Common myeloid progenitor, CD34-positive (primary cell): ENCODE measurements at regions not wholly inside any gene's neighbourhood (a gene's known extent, or its start where the extent isn't known, plus 50 kb on each side); places are given as distances from the start of the nearest gene placed in this dataset.

ENCODE experiments used
- CTCF ChIA-PET: fragments of 350-600 bp; sonication (Branson Sonifier 250); formaldehyde crosslinking; loops from one replicate; lab custom pipeline; 2021; ENCODE audit warnings: antibody characterized with exemption; lab: Charles Lee
- POLR2A ChIA-PET: fragments of 350-600 bp; sonication (Branson Sonifier 250); formaldehyde crosslinking; loops from one replicate; lab custom pipeline; 2021; ENCODE audit warnings: antibody characterized with exemption; lab: Charles Lee
- DNase-seq, 3 donors: peaks; one replicate each; pipeline versions ENCODE4 v3.0.0 to v3.0.0-alpha.2; 2013
- H3K27ac ChIP-seq, 2 experiments: 1 replicate in 1 of 2; 2 replicates in 1 of 2; pipeline ENCODE4 v1.7.0; 2013; ENCODE audit warnings: inconsistent platforms in 2 of 2, low read length in 2 of 2, mild to moderate bottlenecking in 2 of 2, low read depth in 1 of 2, moderate library complexity in 1 of 2; ENCODE audit not compliant: severe bottlenecking in 2 of 2, insufficient read depth in 1 of 2, poor library complexity in 1 of 2
- H3K27me3 ChIP-seq, 5 experiments: replicated peaks in 2 of 5; 1 replicate in 3 of 5; 2 replicates in 2 of 5; pipeline versions ENCODE4 v1.6.1 to v1.7.0; 2013; ENCODE audit warnings: low read length in 4 of 5, mild to moderate bottlenecking in 2 of 5, moderate library complexity in 2 of 5, inconsistent platforms in 1 of 5; ENCODE audit not compliant: insufficient read depth in 5 of 5, control insufficient read depth in 4 of 5
- H3K36me3 ChIP-seq, 4 experiments: 1 replicate in 2 of 4; 2 replicates in 2 of 4; pipeline versions ENCODE4 v1.6.1 to v1.7.0; 2013; ENCODE audit warnings: low read length in 3 of 4, control low read depth in 1 of 4, mild to moderate bottlenecking in 1 of 4; ENCODE audit not compliant: control insufficient read depth in 4 of 4, insufficient read depth in 4 of 4
- H3K4me1 ChIP-seq, 4 experiments: 1 replicate in 3 of 4; 2 replicates in 1 of 4; pipeline versions ENCODE4 v1.6.1 to v1.7.1; 2013; ENCODE audit warnings: low read length in 3 of 4, mild to moderate bottlenecking in 3 of 4, control low read depth in 1 of 4, inconsistent platforms in 1 of 4, moderate library complexity in 1 of 4; ENCODE audit not compliant: control insufficient read depth in 4 of 4, insufficient read depth in 4 of 4; ENCODE audit errors: control extremely low read depth in 1 of 4
- H3K4me3 ChIP-seq, 7 experiments: 1 replicate in 4 of 7; 2 replicates in 3 of 7; pipeline versions ENCODE4 v1.5.1 to v1.7.0; 2013; ENCODE audit warnings: mild to moderate bottlenecking in 7 of 7, low read length in 6 of 7, moderate library complexity in 6 of 7, inconsistent platforms in 2 of 7, low read depth in 2 of 7, control low read depth in 1 of 7; ENCODE audit not compliant: insufficient read depth in 4 of 7, control insufficient read depth in 1 of 7; ENCODE audit errors: extremely low read depth in 1 of 7
- H3K9me3 ChIP-seq, 5 experiments: 1 replicate in 4 of 5; 2 replicates in 1 of 5; pipeline versions ENCODE4 v1.6.1 to v1.7.1; 2013; ENCODE audit warnings: low read length in 4 of 5, mild to moderate bottlenecking in 2 of 5, inconsistent platforms in 1 of 5, low read depth in 1 of 5, moderate library complexity in 1 of 5; ENCODE audit not compliant: control insufficient read depth in 4 of 5, insufficient read depth in 2 of 5; ENCODE audit errors: control extremely low read depth in 1 of 5
- WGBS: methylation state at CpG from one replicate; pipeline ENCODE4 v1.1.5; 2013; ENCODE audit not compliant: insufficient coverage; 5-methylcytosine and 5-hydroxymethylcytosine counted together

- Histone ChIP-seq H3K4me1 (peaks cover 0 to 18% (median 9%) of the 10 kb centered on the region in 4 experiments), H3K36me3 (no peaks in the 10 kb centered on the region), H3K4me3 (no peak overlapping the region), H3K27me3 (no peaks in the 10 kb centered on the region), H3K9me3 (no peaks in the 10 kb centered on the region), H3K27ac (no peak overlapping the region)
- POLR2A ChIA-PET = no interaction called here
- DNase-seq = peak in 2 of 3 donors; percentile 12 to 13
- CTCF ChIA-PET = no interaction called here
- WGBS = 33% methylated on average over 6 of the region's 7 CpGs
Measured at GRCh38 chr11:13140028-13140870, 131.1 kb downstream of the RASSF10 start.

DNA sequence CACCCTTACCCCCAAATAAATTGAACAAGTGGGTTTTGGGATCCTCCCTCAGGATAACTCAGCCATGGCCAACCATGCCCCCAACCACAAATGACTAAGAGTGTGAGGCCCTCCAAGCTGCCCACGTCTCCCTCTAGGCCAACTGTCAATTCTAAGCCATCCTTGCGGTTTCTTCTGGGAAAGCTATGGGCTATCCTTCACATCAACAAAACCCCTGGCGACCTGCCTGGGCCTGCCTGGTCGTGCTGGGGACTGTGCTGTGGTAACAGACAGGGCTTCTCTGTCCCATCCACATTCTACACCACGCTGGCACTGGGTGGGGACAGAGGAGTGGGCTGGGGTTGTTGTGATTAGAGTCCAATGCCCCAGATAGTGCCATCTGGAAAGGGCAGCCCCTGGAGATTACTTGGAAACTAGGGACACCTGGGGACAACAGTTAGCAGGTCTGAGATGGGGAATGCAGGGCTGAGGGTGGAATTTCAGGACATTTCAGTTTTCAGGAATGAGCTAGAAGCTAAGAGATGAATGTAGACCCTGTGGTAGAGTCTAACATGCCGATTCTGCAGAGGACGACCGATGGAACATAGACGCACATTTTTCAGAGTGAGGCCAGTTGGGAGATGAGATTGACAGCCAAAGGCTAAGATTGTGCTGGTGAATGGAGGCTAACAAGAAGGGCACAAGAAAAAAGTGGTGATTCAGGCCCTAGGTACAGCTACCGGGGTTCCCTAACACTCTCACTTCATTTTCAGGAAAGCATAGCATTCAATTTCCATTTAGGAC lies 131.9 kb downstream of the RASSF10 start:
- DNase-seq = no peak
- CTCF ChIA-PET = interaction anchor here (0.9 kb wide), 1 partner anchor 20 kb away, joined by 3 read pairs; no protein-coding TSS in a partner anchor
- Histone ChIP-seq H3K4me1 (peaks cover 0 to 13% (median 7%) of the 10 kb centered on the region in 4 experiments), H3K4me3 (no peak overlapping the region), H3K27ac (no peak overlapping the region), H3K36me3 (no peaks in the 10 kb centered on the region), H3K9me3 (no peaks in the 10 kb centered on the region), H3K27me3 (no peaks in the 10 kb centered on the region)
- WGBS = 97% methylated on average over 5 of the region's 10 CpGs
- POLR2A ChIA-PET = interaction anchor here (0.5 kb wide), 1 partner anchor 44 kb away, joined by 3 read pairs; no protein-coding TSS in a partner anchor

DNA sequence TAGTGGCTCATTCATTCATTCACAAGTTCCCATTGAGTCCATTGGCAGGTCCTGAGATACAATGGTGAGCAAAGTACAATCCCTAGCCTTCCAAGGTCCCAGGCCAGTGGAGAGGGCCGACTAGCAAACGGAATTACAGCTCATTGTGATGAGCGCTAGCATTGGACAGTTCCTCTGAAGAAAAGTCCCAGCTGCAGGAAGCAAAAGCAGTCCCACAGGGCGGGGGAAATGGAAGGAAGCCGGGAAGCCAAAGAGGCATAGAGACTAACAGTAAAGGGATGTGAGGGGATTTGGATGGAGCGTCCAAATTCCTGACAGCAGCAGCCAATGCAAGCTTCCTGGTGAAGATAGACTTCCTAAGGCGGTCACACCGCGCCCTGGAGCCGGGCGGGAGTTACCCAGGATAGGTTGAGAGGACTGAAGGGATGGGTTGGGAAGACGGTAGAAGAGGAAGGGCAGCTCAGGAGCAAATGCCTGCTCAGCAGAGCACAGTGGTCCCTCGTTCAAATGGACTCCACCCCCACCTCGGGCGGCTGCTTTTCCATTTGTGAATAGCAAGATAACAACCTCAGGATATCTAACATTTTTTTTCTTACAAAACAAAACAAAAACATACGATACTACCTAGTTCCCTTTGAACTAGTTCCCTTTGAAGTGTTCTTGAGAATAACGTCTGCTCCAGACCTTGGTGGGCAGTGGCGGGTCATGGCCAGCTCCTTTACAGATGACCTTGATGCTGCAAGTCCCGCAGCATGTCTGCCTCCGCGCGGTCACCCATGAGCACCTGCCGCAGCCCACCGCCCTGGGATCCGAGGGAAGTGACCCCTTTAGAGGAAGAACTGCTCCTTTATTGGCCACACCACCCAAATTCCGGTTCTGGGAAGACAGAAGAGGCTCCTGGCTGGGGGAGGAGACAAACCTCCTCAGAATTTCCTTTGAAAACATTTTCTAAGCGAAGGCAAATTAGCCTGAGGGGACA lies 132.9 kb downstream of the RASSF10 start:
- ChIA-PET CTCF (interaction anchor here (0.5 to 1.5 kb wide), 3 partner anchors 10 to 69 kb away, joined by 3 to 5 read pairs (median 3); no protein-coding TSS in a partner anchor), POLR2A (interaction anchor here (0.5 kb wide), 1 partner anchor 43 kb away, joined by 3 read pairs; no protein-coding TSS in a partner anchor)
- WGBS = 85% methylated on average over 23 of the region's 27 CpGs
- no peaks in the 10 kb centered on the region for H3K27me3 ChIP-seq
- no peaks in the 10 kb centered on the region for H3K36me3 ChIP-seq
- peaks cover 0 to 10% (median 7%) of the 10 kb centered on the region in 4 experiments for H3K4me1 ChIP-seq
- no peaks in the 10 kb centered on the region for H3K9me3 ChIP-seq
- no peak overlapping the region for H3K27ac ChIP-seq
- no peak for DNase-seq
- H3K4me3 ChIP-seq = no peak overlapping the region

GRCh38 chr11:13143486-13144297 lies 133.9 kb upstream of the BMAL1 start:
- H3K4me3 ChIP-seq = no peak overlapping the region
- ChIA-PET POLR2A (no interaction called here), CTCF (interaction anchor here (1.5 kb wide), 1 partner anchor 8 kb away, joined by 5 read pairs; no protein-coding TSS in a partner anchor)
- H3K4me1 ChIP-seq = peaks cover 0 to 10% (median 7%) of the 10 kb centered on the region in 4 experiments
- H3K27ac ChIP-seq = no peak overlapping the region
- H3K27me3 ChIP-seq = no peaks in the 10 kb centered on the region
- no peak for DNase-seq
- no peaks in the 10 kb centered on the region for H3K36me3 ChIP-seq
- 20% methylated on average over 1 of the region's 1 CpG for WGBS
- no peaks in the 10 kb centered on the region for H3K9me3 ChIP-seq

DNA sequence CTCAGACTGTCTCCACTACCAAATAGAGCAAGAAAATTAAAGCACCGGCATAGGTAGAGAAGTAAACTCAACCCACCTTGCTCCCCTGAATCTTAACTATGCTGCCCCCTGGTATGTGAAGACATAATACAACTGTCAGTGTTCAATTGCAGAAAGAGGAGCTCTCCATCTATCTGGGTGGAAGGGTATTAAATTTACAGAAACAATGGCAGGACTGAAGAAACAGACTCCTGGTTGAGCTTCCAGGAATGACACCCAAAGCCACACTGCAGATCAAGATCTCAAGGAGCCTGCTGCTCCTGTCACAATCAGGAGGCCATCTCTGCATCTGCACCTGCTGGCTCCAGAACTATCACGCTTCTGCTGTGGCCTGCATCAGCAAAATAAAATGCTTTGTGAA lies 132.1 kb upstream of the BMAL1 start:
- Histone ChIP-seq H3K4me3 (no peak overlapping the region), H3K4me1 (peaks cover 0 to 5% (median 2%) of the 10 kb centered on the region in 4 experiments), H3K9me3 (no peaks in the 10 kb centered on the region), H3K27me3 (no peaks in the 10 kb centered on the region), H3K27ac (no peak overlapping the region), H3K36me3 (no peaks in the 10 kb centered on the region)
- POLR2A ChIA-PET = no interaction called here
- CTCF ChIA-PET = no interaction called here
- WGBS = 80% methylated on average over 2 of the region's 2 CpGs
- no peak for DNase-seq

DNA sequence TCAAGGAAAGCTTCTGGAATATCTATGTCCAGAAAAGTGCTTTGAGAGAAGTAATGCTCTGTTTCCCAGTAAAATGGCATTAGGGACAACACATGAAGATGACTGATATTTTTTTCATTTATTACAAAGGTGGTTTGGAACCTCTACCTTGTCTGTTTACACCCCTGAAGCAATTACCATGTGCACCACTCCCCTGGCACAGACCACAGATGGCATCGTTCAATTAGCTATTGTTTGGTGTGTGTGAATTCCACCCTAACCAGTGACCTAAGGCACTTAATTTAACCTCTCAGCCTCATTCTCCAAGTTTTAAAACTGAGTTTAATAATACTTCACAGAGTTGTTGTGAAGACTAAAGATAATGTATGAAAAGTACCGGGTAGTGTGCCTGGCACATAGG lies 127.6 kb upstream of the BMAL1 start:
- DNase-seq = no peak
- Histone ChIP-seq H3K27ac (no peak overlapping the region), H3K4me1 (no peaks in the 10 kb centered on the region), H3K4me3 (no peak overlapping the region), H3K36me3 (no peaks in the 10 kb centered on the region), H3K27me3 (no peaks in the 10 kb centered on the region), H3K9me3 (no peaks in the 10 kb centered on the region)
- no CpG with 5 or more reads among the region's 2 CpGs for WGBS
- CTCF ChIA-PET = interaction anchor here (1.5 to 1.6 kb wide), 2 partner anchors 125 to 186 kb away, joined by 4 read pairs; no protein-coding TSS in a partner anchor
- POLR2A ChIA-PET = no interaction called here
